Smooth muscle cell (in vitro differentiated cells): ENCODE measurements at regions not wholly inside any gene's neighbourhood (a gene's known extent, or its start where the extent isn't known, plus 50 kb on each side); places are given as distances from the start of the nearest gene placed in this dataset.

Source experiments
- DNase-seq: peaks from one replicate; lab custom pipeline; 2025; ENCODE audit not compliant: unreplicated experiment; lab: John Stamatoyannopoulos, UW
- H2AFZ ChIP-seq: fragments of 200-600 bp; sonication (generic); 2 replicates; pipeline ENCODE4 v1.6.0; 2016; ENCODE audit warnings: antibody characterized with exemption, low read depth, mild to moderate bottlenecking
- H3F3A ChIP-seq: fragments of 200-600 bp; sonication (generic); 2 replicates; pipeline ENCODE4 v1.6.0; 2017; ENCODE audit warnings: antibody characterized with exemption, low read depth
- H3K27ac ChIP-seq: fragments of 200-600 bp; sonication (generic); 2 replicates; pipeline ENCODE4 v1.5.1; 2016; ENCODE audit warnings: low read depth, mild to moderate bottlenecking
- H3K27me3 ChIP-seq: fragments of 200-600 bp; sonication (generic); 2 replicates; pipeline ENCODE4 v1.6.1; 2016; ENCODE audit warnings: low read depth, mild to moderate bottlenecking
- H3K36me3 ChIP-seq: fragments of 200-600 bp; sonication (generic); 2 replicates; pipeline ENCODE4 v1.5.1; 2016; ENCODE audit warnings: low read depth
- H3K4me1 ChIP-seq: fragments of 200-600 bp; sonication (generic); 2 replicates; pipeline ENCODE4 v1.5.1; 2016; ENCODE audit warnings: low read depth
- H3K4me2 ChIP-seq: fragments of 200-600 bp; sonication (generic); 2 replicates; pipeline ENCODE4 v1.6.0; 2016; ENCODE audit warnings: mild to moderate bottlenecking
- H3K4me3 ChIP-seq: fragments of 200-600 bp; sonication (generic); 2 replicates; pipeline ENCODE4 v1.5.1; 2016; ENCODE audit warnings: mild to moderate bottlenecking
- H3K79me2 ChIP-seq: fragments of 200-600 bp; sonication (generic); 2 replicates; pipeline ENCODE4 v1.6.0; 2016; ENCODE audit warnings: low read depth, mild to moderate bottlenecking
- H3K9ac ChIP-seq: fragments of 200-600 bp; sonication (generic); 2 replicates; pipeline ENCODE4 v1.6.0; 2016; ENCODE audit warnings: low read depth
- H3K9me3 ChIP-seq: fragments of 200-600 bp; sonication (generic); replicated peaks from 2 replicates; pipeline ENCODE4 v1.5.1; 2016; ENCODE audit warnings: low read depth
- H4K20me1 ChIP-seq: fragments of 200-600 bp; sonication (generic); 2 replicates; pipeline ENCODE4 v1.6.0; 2016; ENCODE audit warnings: low read depth
- CTCF ChIP-seq: fragments of 200-600 bp; sonication (generic); IDR thresholded peaks from 2 replicates; pipeline ENCODE4 v1.5.1; 2017; ENCODE audit warnings: borderline replicate concordance, mild to moderate bottlenecking, antibody characterized with exemption; ENCODE audit not compliant: insufficient read depth, poor library complexity, severe bottlenecking
- WGBS: methylation state at CpG from one replicate; pipeline ENCODE4 v1.1.7; 2016; ENCODE audit warnings: low lambda C conversion rate; 5-methylcytosine and 5-hydroxymethylcytosine counted together

DNA sequence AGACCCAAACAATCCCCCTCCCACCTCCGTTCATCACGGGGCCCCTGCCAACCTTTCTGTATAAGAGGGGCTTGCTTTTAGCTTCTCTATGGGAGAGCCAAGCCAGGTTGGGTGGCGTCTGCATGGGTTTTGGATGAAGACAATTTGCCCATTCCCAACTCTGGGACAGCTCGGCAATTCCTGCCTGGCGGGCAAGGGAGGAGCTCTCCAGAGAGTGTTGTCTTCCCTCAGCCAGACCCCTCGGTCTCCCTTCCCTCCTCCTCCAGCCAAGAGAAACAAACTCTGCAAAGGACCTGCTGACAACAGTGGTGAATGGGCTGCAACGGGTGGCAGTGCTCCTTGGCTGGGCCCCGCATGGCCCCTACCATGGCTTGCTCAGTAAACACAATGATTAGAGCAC, 267.2 kb upstream of the HDAC4 start:
- no peaks in the 10 kb centered on the region for H3K36me3 ChIP-seq
- H2AFZ ChIP-seq, result no peak overlapping the region
- DNase-seq, result no peak
- H3K9me3 ChIP-seq, result no peaks in the 10 kb centered on the region
- H3K4me1 ChIP-seq, result no peaks in the 10 kb centered on the region
- H3F3A ChIP-seq, result no peaks in the 10 kb centered on the region
- no peak overlapping the region for H3K27ac ChIP-seq
- H3K4me2 ChIP-seq, result no peak overlapping the region
- no peak overlapping the region for H3K9ac ChIP-seq
- WGBS, result 87% methylated on average over 8 of the region's 8 CpGs
- H3K79me2 ChIP-seq, result no peaks in the 10 kb centered on the region
- no peaks in the 10 kb centered on the region for H3K27me3 ChIP-seq
- H4K20me1 ChIP-seq, result no peaks in the 10 kb centered on the region
- H3K4me3 ChIP-seq, result no peak overlapping the region
- no peak for TF ChIP-seq CTCF

- H3K36me3 ChIP-seq, result no peaks in the 10 kb centered on the region
- H3K4me2 ChIP-seq, result no peak overlapping the region
- no peak overlapping the region for H2AFZ ChIP-seq
- no peaks in the 10 kb centered on the region for H3K27me3 ChIP-seq
- no peak overlapping the region for H3K9ac ChIP-seq
- H3K79me2 ChIP-seq, result no peaks in the 10 kb centered on the region
- no peak overlapping the region for H3K4me3 ChIP-seq
- H3K4me1 ChIP-seq, result no peaks in the 10 kb centered on the region
- H4K20me1 ChIP-seq, result no peaks in the 10 kb centered on the region
- no peaks in the 10 kb centered on the region for H3F3A ChIP-seq
- no peak for DNase-seq
- H3K9me3 ChIP-seq, result no peaks in the 10 kb centered on the region
- no peak for TF ChIP-seq CTCF
- 93% methylated on average over 10 of the region's 10 CpGs for WGBS
- H3K27ac ChIP-seq, result no peak overlapping the region
Observed at GRCh38 chr2:239667431-239667985, 266.7 kb upstream of the HDAC4 start.

- no peak overlapping the region for H3K4me2 ChIP-seq
- no peak for TF ChIP-seq CTCF
- 82% methylated on average over 11 of the region's 11 CpGs for WGBS
- H3K27ac ChIP-seq, result no peak overlapping the region
- no peak overlapping the region for H3K9ac ChIP-seq
- no peaks in the 10 kb centered on the region for H3K4me1 ChIP-seq
- H3F3A ChIP-seq, result no peaks in the 10 kb centered on the region
- no peak overlapping the region for H2AFZ ChIP-seq
- H3K79me2 ChIP-seq, result no peaks in the 10 kb centered on the region
- DNase-seq, result no peak
- H4K20me1 ChIP-seq, result no peaks in the 10 kb centered on the region
- peaks cover 2% of the 10 kb centered on the region for H3K27me3 ChIP-seq
- no peak overlapping the region for H3K4me3 ChIP-seq
- no peaks in the 10 kb centered on the region for H3K36me3 ChIP-seq
- no peaks in the 10 kb centered on the region for H3K9me3 ChIP-seq
Observed at GRCh38 chr2:239666855-239667376, 266.1 kb upstream of the HDAC4 start.
